Retinal pigment epithelial cell (primary cell): ENCODE measurements at regions not wholly inside any gene's neighbourhood (a gene's known extent, or its start where the extent isn't known, plus 50 kb on each side); places are given as distances from the start of the nearest gene placed in this dataset.

Source experiments
- DNase-seq: peaks from one replicate; pipeline ENCODE4 v3.0.0-alpha.2; 2010; ENCODE audit warnings: low read depth
- H3K4me3 ChIP-seq: 2 replicates; pipeline ENCODE4 v1.5.1; 2011; ENCODE audit warnings: mild to moderate bottlenecking, low read length, control low read depth, moderate library complexity
- CTCF ChIP-seq: conservative IDR thresholded peaks from 2 replicates; pipeline ENCODE4 v1.5.1; 2011; ENCODE audit warnings: low read depth, low read length, control low read depth, inconsistent platforms

GRCh38 chr12:105429511-105429910 lies 99.0 kb downstream of the C12orf75 start:
- H3K4me3 ChIP-seq: no peak overlapping the region
- TF ChIP-seq CTCF: no peak
- no peak for DNase-seq

- TF ChIP-seq CTCF: no peak
- no peak for DNase-seq
- H3K4me3 ChIP-seq: no peak overlapping the region
Observed at GRCh38 chr12:105431537-105432100, 101.1 kb downstream of the C12orf75 start.

GRCh38 chr12:105433804-105434203 lies 103.3 kb downstream of the C12orf75 start:
- no peak for DNase-seq

GRCh38 chr12:105436636-105437035 lies 106.1 kb downstream of the C12orf75 start:
- no peak for DNase-seq
- TF ChIP-seq CTCF: no peak

More at GRCh38 chr12:105433804-105434203, 103.3 kb downstream of the C12orf75 start:
- no peak overlapping the region for H3K4me3 ChIP-seq
- TF ChIP-seq CTCF: no peak

GRCh38 chr12:105440037-105440664 lies 109.7 kb downstream of the C12orf75 start:
- no peak for DNase-seq
- H3K4me3 ChIP-seq: no peak overlapping the region
- TF ChIP-seq CTCF: no peak

More at GRCh38 chr12:105436636-105437035, 106.1 kb downstream of the C12orf75 start:
- no peak overlapping the region for H3K4me3 ChIP-seq

GRCh38 chr12:105443802-105444652 lies 113.5 kb downstream of the C12orf75 start:
- TF ChIP-seq CTCF: no peak
- no peak overlapping the region for H3K4me3 ChIP-seq
- DNase-seq: peak; percentile 8
